AG09309 (cell line): ENCODE measurements at regions not wholly inside any gene's neighbourhood (a gene's known extent, or its start where the extent isn't known, plus 50 kb on each side); places are given as distances from the start of the nearest gene placed in this dataset.

Experiments used
- DNase-seq: peaks from one replicate; pipeline ENCODE4 v3.0.0-alpha.2; 2010; ENCODE audit warnings: low read depth
- H3K4me3 ChIP-seq: 2 replicates; pipeline ENCODE4 v1.5.1; 2011; ENCODE audit warnings: mild to moderate bottlenecking, low read depth, low read length, moderate library complexity; ENCODE audit not compliant: control insufficient read depth
- TF ChIP-seq, protein P1 (sequence below): IDR thresholded peaks from 2 replicates; pipeline ENCODE4 v1.5.1; 2011; ENCODE audit warnings: mild to moderate bottlenecking, low read depth, low read length, inconsistent platforms; ENCODE audit not compliant: insufficient read depth, control insufficient read depth; ENCODE audit errors: missing control alignments

- H3K4me3 ChIP-seq: no peak overlapping the region
- TF ChIP-seq, protein P1, sequence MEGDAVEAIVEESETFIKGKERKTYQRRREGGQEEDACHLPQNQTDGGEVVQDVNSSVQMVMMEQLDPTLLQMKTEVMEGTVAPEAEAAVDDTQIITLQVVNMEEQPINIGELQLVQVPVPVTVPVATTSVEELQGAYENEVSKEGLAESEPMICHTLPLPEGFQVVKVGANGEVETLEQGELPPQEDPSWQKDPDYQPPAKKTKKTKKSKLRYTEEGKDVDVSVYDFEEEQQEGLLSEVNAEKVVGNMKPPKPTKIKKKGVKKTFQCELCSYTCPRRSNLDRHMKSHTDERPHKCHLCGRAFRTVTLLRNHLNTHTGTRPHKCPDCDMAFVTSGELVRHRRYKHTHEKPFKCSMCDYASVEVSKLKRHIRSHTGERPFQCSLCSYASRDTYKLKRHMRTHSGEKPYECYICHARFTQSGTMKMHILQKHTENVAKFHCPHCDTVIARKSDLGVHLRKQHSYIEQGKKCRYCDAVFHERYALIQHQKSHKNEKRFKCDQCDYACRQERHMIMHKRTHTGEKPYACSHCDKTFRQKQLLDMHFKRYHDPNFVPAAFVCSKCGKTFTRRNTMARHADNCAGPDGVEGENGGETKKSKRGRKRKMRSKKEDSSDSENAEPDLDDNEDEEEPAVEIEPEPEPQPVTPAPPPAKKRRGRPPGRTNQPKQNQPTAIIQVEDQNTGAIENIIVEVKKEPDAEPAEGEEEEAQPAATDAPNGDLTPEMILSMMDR: no peak
- no peak for DNase-seq
Observed at GRCh38 chr14:61898568-61898967, 136.3 kb downstream of the SNAPC1 start.

DNA sequence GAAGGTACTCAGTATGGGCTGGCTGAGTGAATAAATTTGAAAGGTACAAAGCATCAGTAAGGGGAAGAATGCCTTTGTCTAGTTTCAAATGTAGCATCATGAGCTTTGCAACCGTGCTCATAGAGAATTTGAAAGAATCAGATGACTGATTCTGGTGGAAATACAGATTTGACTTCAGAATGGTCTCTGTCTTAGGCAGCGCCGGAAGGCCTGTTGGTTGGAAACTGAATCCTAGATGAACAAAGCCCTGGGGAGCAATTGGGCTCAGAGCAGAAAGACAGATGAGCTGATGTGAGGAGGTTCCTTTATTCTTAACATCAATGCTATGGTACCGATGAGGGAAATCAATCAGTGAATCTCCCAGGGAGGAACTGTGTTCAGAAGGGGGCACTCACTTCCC, 137.3 kb downstream of the SNAPC1 start:
- H3K4me3 ChIP-seq: no peak overlapping the region
- TF ChIP-seq, protein P1: no peak
- DNase-seq: no peak

GRCh38 chr14:61904946-61905345, 142.7 kb downstream of the SNAPC1 start:
- H3K4me3 ChIP-seq: no peak overlapping the region
- TF ChIP-seq, protein P1: no peak
- no peak for DNase-seq

- TF ChIP-seq, protein P1: no peak
- no peak overlapping the region for H3K4me3 ChIP-seq
- no peak for DNase-seq
Observed at GRCh38 chr14:61911574-61911973, 149.4 kb downstream of the SNAPC1 start.

GRCh38 chr14:61918998-61919397, 156.8 kb downstream of the SNAPC1 start:
- H3K4me3 ChIP-seq: no peak overlapping the region
- DNase-seq: no peak
- TF ChIP-seq, protein P1: no peak

GRCh38 chr14:61923348-61923747, 161.1 kb downstream of the SNAPC1 start:
- TF ChIP-seq, protein P1: peak; percentile 85
- no peak overlapping the region for H3K4me3 ChIP-seq
- DNase-seq: no peak

GRCh38 chr14:61925043-61925442, 162.8 kb downstream of the SNAPC1 start:
- no peak overlapping the region for H3K4me3 ChIP-seq
- DNase-seq: no peak
- TF ChIP-seq, protein P1: peak; percentile 42
